SK-N-SH (cell line): ENCODE measurements at regions not wholly inside any gene's neighbourhood (a gene's known extent, or its start where the extent isn't known, plus 50 kb on each side); places are given as distances from the start of the nearest gene placed in this dataset.

ENCODE experiments used
- CTCF ChIA-PET: fragments of 300-600, 350-600 bp; formaldehyde crosslinking; extraction: SDS; loops from one replicate; lab custom pipeline; 2021; lab: Yijun Ruan, JAX
- POLR2A ChIA-PET: fragments of 350-600 bp; sonication (Branson Sonifier 250); formaldehyde crosslinking; extraction: SDS; loops from one replicate; lab custom pipeline; 2020; ENCODE audit warnings: antibody characterized with exemption, inconsistent platforms; lab: Yijun Ruan, JAX
- DNase-seq: peaks from one replicate; pipeline ENCODE4 v3.0.0; 2012
- H2AFZ ChIP-seq: fragments of 200-600 bp; sonication (generic); 2 replicates; pipeline ENCODE4 v1.8.1; 2016; ENCODE audit warnings: antibody characterized with exemption, mild to moderate bottlenecking, low read depth
- H3F3A ChIP-seq: fragments of 200-600 bp; sonication (generic); replicated peaks from 2 replicates; pipeline ENCODE3; 2016; ENCODE audit warnings: antibody characterized with exemption, mild to moderate bottlenecking; ENCODE audit not compliant: insufficient read depth
- H3K27ac ChIP-seq, 2 experiments: fragments of 200-500 bp in 1 of 2; fragments of 200-600 bp in 1 of 2; sonication (Bioruptor generic) in 1 of 2; sonication (generic), shearing (Covaris generic) in 1 of 2; 2 replicates each; pipeline versions ENCODE4 v1.5.1 to v1.6.1; 2014 to 2016; ENCODE audit warnings: low read depth in 2 of 2, inconsistent platforms in 1 of 2, low read length in 1 of 2, mild to moderate bottlenecking in 1 of 2, mixed read lengths in 1 of 2
- H3K27me3 ChIP-seq: fragments of 200-600 bp; sonication (generic), shearing (Covaris generic); 2 replicates; pipeline ENCODE4 v1.6.1; 2016; ENCODE audit warnings: mixed run types; ENCODE audit not compliant: insufficient read depth
- H3K36me3 ChIP-seq, 2 experiments: fragments of 200-500 bp in 1 of 2; fragments of 200-600 bp in 1 of 2; sonication (Bioruptor generic) in 1 of 2; sonication (generic) in 1 of 2; replicated peaks in 1 of 2; 2 replicates each; pipeline versions ENCODE3 to v1.5.1; 2014 to 2016; ENCODE audit warnings: low read length in 1 of 2, mild to moderate bottlenecking in 1 of 2; ENCODE audit not compliant: insufficient read depth in 2 of 2, control insufficient read depth in 1 of 2
- H3K4me1 ChIP-seq, 2 experiments: fragments of 200-500 bp in 1 of 2; fragments of 200-600 bp in 1 of 2; sonication (Bioruptor generic) in 1 of 2; sonication (generic), shearing (Covaris generic) in 1 of 2; 2 replicates each; pipeline versions ENCODE4 v1.5.1 to v1.6.1; 2014 to 2016; ENCODE audit warnings: low read depth in 1 of 2, low read length in 1 of 2, mixed run types in 1 of 2; ENCODE audit not compliant: insufficient read depth in 2 of 2, control insufficient read depth in 1 of 2
- H3K4me2 ChIP-seq: fragments of 200-600 bp; sonication (generic), shearing (Covaris generic); 2 replicates; pipeline ENCODE4 v1.6.1; 2017; ENCODE audit warnings: mixed run types
- H3K4me3 ChIP-seq, 2 experiments: fragments of 200-500 bp in 1 of 2; fragments of 200-600 bp in 1 of 2; sonication (Bioruptor generic) in 1 of 2; sonication (generic), shearing (Covaris generic) in 1 of 2; 2 replicates each; pipeline versions ENCODE4 v1.5.1 to v1.8.1; 2014 to 2016; ENCODE audit warnings: low read depth in 2 of 2, inconsistent platforms in 1 of 2, low read length in 1 of 2, mild to moderate bottlenecking in 1 of 2, mixed read lengths in 1 of 2, moderate library complexity in 1 of 2
- H3K79me2 ChIP-seq: fragments of 200-600 bp; sonication (generic); 2 replicates; pipeline ENCODE4 v1.8.1; 2017; ENCODE audit warnings: mild to moderate bottlenecking; ENCODE audit not compliant: insufficient read depth
- H3K9ac ChIP-seq: fragments of 200-600 bp; sonication (generic); 2 replicates; pipeline ENCODE4 v1.6.1; 2017; ENCODE audit warnings: mixed run types
- H3K9me2 ChIP-seq: fragments of 200-600 bp; sonication (generic); 2 replicates; pipeline ENCODE4 v1.6.1; 2017; ENCODE audit warnings: mixed run types
- H3K9me3 ChIP-seq: fragments of 200-600 bp; sonication (generic); 2 replicates; pipeline ENCODE4 v1.6.1; 2017; ENCODE audit warnings: mixed run types, mild to moderate bottlenecking, moderate library complexity
- H4K20me1 ChIP-seq: fragments of 200-600 bp; sonication (generic); 2 replicates; pipeline ENCODE4 v1.6.1; 2017; ENCODE audit warnings: mild to moderate bottlenecking, mixed run types; ENCODE audit not compliant: insufficient read depth
- ELF1 ChIP-seq: IDR thresholded peaks from 2 replicates; pipeline ENCODE4 v1.4.0; 2012
- EP300 ChIP-seq, 2 experiments: IDR thresholded peaks; 2 replicates each; pipeline versions ENCODE4 v1.4.0 to v1.6.1; 2012; ENCODE audit warnings: borderline replicate concordance in 1 of 2, low read depth in 1 of 2, low read length in 1 of 2
- FOSL2 ChIP-seq: IDR thresholded peaks from 2 replicates; pipeline ENCODE4 v1.4.0; 2012; ENCODE audit warnings: low read depth, mild to moderate bottlenecking, moderate library complexity, borderline replicate concordance
- FOXM1 ChIP-seq: IDR thresholded peaks from 2 replicates; pipeline ENCODE4 v1.4.0; 2012; ENCODE audit warnings: low read depth, mild to moderate bottlenecking
- GABPA ChIP-seq: IDR thresholded peaks from 2 replicates; pipeline ENCODE4 v1.4.0; 2012; ENCODE audit warnings: low read depth, mild to moderate bottlenecking
- GATA2 ChIP-seq: sonication (generic); formaldehyde crosslinking; IDR thresholded peaks from 2 replicates; pipeline ENCODE4 v1.5.0; 2020; ENCODE audit warnings: mild to moderate bottlenecking, missing genetic modification reagents
- JUND ChIP-seq: IDR thresholded peaks from 2 replicates; pipeline ENCODE4 v1.4.0; 2012
- MXI1 ChIP-seq: IDR thresholded peaks from 2 replicates; pipeline ENCODE4 v1.6.1; 2012; ENCODE audit warnings: mild to moderate bottlenecking, low read depth, low read length, improper control_type of control experiment
- NRF1 ChIP-seq: IDR thresholded peaks from 2 replicates; pipeline ENCODE4 v1.6.1; 2012; ENCODE audit warnings: low read depth, mild to moderate bottlenecking, low read length
- POLR2AphosphoS5 ChIP-seq: IDR thresholded peaks from 2 replicates; pipeline ENCODE4 v1.6.1; 2012; ENCODE audit warnings: low read depth, low read length
- RAD21 ChIP-seq: IDR thresholded peaks from 2 replicates; pipeline ENCODE4 v1.6.1; 2012; ENCODE audit warnings: mild to moderate bottlenecking, low read length
- RCOR1 ChIP-seq: fragments of 150-350 bp; IDR thresholded peaks from 2 replicates; pipeline ENCODE4 v1.6.1; 2017; ENCODE audit warnings: antibody characterized with exemption, low read length
- RXRA ChIP-seq: IDR thresholded peaks from 2 replicates; pipeline ENCODE4 v1.4.0; 2012; ENCODE audit warnings: low read depth, mild to moderate bottlenecking, borderline replicate concordance
- SIN3A ChIP-seq: IDR thresholded peaks from 2 replicates; pipeline ENCODE4 v1.6.1; 2012; ENCODE audit warnings: low read depth, mild to moderate bottlenecking, low read length, moderate library complexity, borderline replicate concordance
- TAF1 ChIP-seq: IDR thresholded peaks from 2 replicates; pipeline ENCODE4 v1.6.1; 2012; ENCODE audit warnings: low read depth, mild to moderate bottlenecking, low read length, moderate library complexity, borderline replicate concordance
- YY1 ChIP-seq: IDR thresholded peaks from 2 replicates; pipeline ENCODE4 v1.4.0; 2012; ENCODE audit warnings: low read depth, mild to moderate bottlenecking
- WGBS: methylation state at CpG from one replicate; pipeline ENCODE4 v1.1.6; 2017; ENCODE audit warnings: low lambda C conversion rate; 5-methylcytosine and 5-hydroxymethylcytosine counted together
- TF ChIP-seq, protein P1 (sequence below): fragments of 150-350 bp; IDR thresholded peaks from 2 replicates; pipeline ENCODE4 v1.6.1; 2016; ENCODE audit warnings: mild to moderate bottlenecking, low read depth, low read length
- TF ChIP-seq, protein P2 (sequence below): fragments of 150-350 bp; IDR thresholded peaks from 2 replicates; pipeline ENCODE4 v1.6.1; 2017; ENCODE audit warnings: antibody characterized with exemption, low read length, low read depth, borderline replicate concordance
- TF ChIP-seq, protein P3 (sequence below): IDR thresholded peaks from 2 replicates; pipeline ENCODE4 v1.6.1; 2012; ENCODE audit warnings: mild to moderate bottlenecking, low read depth, low read length, moderate library complexity

DNA sequence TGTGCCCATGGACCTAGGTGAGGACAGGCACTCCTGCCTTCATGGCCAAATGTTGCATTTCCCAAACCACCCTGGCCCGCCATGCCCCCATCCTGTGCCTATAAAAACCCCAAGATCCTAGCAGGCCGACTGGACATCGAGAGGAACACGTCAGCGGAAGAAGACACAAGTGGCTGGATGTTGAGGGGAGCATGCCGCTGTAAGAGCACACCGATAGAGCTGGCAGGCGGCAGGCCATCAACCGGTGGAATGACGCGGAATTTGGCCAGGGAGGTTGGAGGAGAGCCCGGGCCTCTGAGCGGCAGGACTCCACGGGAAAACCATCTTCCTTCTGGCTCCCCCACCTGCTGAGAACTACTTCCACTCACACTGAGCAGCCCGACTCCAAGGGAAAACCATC, 361.1 kb upstream of the TMPRSS15 start:
- no peak overlapping the region for H3K4me3 ChIP-seq
- H3K4me1 ChIP-seq: no peaks in the 10 kb centered on the region
- no peaks in the 10 kb centered on the region for H3K36me3 ChIP-seq
- no peaks in the 10 kb centered on the region for H3K79me2 ChIP-seq
- no peaks in the 10 kb centered on the region for H3K9me2 ChIP-seq
- H2AFZ ChIP-seq: no peak overlapping the region
- H3K9ac ChIP-seq: no peak overlapping the region
- ChIA-PET POLR2A (no interaction called here), CTCF (no interaction called here)
- no peaks in the 10 kb centered on the region for H3F3A ChIP-seq
- H4K20me1 ChIP-seq: no peaks in the 10 kb centered on the region
- H3K9me3 ChIP-seq: no peaks in the 10 kb centered on the region
- TF ChIP-seq FOXM1 (no peak), POLR2AphosphoS5 (no peak), ELF1 (no peak), SIN3A (no peak), JUND (no peak), EP300 (IDR thresholded peaks at IDR 0.05; ENCODE audit: borderline replicate concordance in 1 of 2, low read depth in 1 of 2, low read length in 1 of 2) (no peak), GATA2 (no peak), GABPA (no peak), FOSL2 (no peak)
- TF ChIP-seq, protein P1, sequence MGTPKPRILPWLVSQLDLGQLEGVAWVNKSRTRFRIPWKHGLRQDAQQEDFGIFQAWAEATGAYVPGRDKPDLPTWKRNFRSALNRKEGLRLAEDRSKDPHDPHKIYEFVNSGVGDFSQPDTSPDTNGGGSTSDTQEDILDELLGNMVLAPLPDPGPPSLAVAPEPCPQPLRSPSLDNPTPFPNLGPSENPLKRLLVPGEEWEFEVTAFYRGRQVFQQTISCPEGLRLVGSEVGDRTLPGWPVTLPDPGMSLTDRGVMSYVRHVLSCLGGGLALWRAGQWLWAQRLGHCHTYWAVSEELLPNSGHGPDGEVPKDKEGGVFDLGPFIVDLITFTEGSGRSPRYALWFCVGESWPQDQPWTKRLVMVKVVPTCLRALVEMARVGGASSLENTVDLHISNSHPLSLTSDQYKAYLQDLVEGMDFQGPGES: no peak
- no peak overlapping the region for H3K27ac ChIP-seq
- 36% methylated on average over 15 of the region's 15 CpGs for WGBS
- no peak for DNase-seq
- H3K27me3 ChIP-seq: no peaks in the 10 kb centered on the region
- no peak overlapping the region for H3K4me2 ChIP-seq

DNA sequence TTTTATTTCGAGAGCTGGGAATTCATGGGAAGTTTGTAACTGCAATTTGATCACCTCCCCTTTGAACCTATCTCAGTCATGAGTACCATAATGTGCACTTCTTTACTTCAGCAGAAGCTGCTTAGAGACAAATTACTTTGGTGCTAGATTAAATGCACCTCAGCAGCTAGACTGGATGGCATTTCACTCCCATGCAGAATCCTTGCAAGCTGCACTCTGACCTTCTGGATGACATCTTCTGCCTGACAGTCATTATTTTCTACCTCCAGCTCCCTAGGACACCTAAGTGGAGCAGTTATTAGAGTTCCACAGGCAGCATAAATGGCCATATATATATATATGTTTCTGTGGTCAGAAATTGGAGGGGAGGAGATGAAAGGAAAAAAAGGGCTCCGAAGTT, 366.0 kb upstream of the TMPRSS15 start:
- TF ChIP-seq SIN3A (no peak), RCOR1 (no peak), ELF1 (no peak), YY1 (no peak), RXRA (no peak)
- TF ChIP-seq, all 33 proteins: peak for 0
- Histone ChIP-seq H3K27ac (no peak overlapping the region), H3K4me1 (no peaks in the 10 kb centered on the region), H3K9ac (no peak overlapping the region), H3K27me3 (no peaks in the 10 kb centered on the region), H3K79me2 (no peaks in the 10 kb centered on the region), H2AFZ (no peak overlapping the region), H3K9me2 (no peaks in the 10 kb centered on the region), H3K4me2 (no peak overlapping the region), H3F3A (no peaks in the 10 kb centered on the region), H3K4me3 (no peak overlapping the region), H3K9me3 (no peaks in the 10 kb centered on the region), H3K36me3 (no peaks in the 10 kb centered on the region), H4K20me1 (no peaks in the 10 kb centered on the region)
- DNase-seq: no peak
- ChIA-PET CTCF (no interaction called here), POLR2A (no interaction called here)
- 2% methylated on average over 2 of the region's 2 CpGs for WGBS

DNA sequence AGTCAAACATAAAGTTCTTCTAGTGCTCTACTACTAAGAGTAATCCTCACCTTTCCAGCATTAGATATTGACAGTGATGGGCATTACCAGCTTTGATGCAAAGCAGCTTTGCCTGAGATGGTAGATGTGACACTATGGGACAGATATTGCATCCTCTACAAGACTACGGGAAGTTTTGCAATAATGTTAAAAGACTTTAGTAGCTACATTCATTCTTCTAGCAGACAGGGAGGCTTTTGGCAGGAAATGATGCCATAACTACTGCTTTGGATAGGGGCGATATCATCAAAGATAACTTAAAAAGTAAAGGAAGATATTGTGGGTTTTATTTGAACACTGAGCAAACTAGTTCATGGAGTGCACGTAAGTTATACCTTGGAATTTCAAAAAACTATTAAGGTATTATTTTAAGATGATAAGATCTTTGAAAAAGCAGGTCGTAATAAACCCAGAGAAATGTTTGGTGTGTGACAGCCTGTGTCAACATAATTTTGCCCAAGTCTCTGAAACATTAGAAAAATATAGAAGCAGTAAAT, 368.3 kb upstream of the TMPRSS15 start:
- Histone ChIP-seq H3K4me2 (no peak overlapping the region), H3K9ac (no peak overlapping the region), H3K4me1 (no peaks in the 10 kb centered on the region), H3K79me2 (no peaks in the 10 kb centered on the region), H4K20me1 (no peaks in the 10 kb centered on the region), H3K36me3 (no peaks in the 10 kb centered on the region), H3K9me2 (no peaks in the 10 kb centered on the region), H2AFZ (no peak overlapping the region), H3K27me3 (no peaks in the 10 kb centered on the region), H3K9me3 (no peaks in the 10 kb centered on the region), H3K27ac (no peak overlapping the region), H3K4me3 (no peak overlapping the region), H3F3A (no peaks in the 10 kb centered on the region)
- CTCF ChIA-PET: no interaction called here
- POLR2A ChIA-PET: no interaction called here
- TF ChIP-seq MXI1 (no peak), RAD21 (no peak), POLR2AphosphoS5 (no peak), ELF1 (no peak), NRF1 (no peak), TAF1 (no peak)
- TF ChIP-seq, protein P2, sequence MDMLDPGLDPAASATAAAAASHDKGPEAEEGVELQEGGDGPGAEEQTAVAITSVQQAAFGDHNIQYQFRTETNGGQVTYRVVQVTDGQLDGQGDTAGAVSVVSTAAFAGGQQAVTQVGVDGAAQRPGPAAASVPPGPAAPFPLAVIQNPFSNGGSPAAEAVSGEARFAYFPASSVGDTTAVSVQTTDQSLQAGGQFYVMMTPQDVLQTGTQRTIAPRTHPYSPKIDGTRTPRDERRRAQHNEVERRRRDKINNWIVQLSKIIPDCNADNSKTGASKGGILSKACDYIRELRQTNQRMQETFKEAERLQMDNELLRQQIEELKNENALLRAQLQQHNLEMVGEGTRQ: no peak
- TF ChIP-seq, protein P3, sequence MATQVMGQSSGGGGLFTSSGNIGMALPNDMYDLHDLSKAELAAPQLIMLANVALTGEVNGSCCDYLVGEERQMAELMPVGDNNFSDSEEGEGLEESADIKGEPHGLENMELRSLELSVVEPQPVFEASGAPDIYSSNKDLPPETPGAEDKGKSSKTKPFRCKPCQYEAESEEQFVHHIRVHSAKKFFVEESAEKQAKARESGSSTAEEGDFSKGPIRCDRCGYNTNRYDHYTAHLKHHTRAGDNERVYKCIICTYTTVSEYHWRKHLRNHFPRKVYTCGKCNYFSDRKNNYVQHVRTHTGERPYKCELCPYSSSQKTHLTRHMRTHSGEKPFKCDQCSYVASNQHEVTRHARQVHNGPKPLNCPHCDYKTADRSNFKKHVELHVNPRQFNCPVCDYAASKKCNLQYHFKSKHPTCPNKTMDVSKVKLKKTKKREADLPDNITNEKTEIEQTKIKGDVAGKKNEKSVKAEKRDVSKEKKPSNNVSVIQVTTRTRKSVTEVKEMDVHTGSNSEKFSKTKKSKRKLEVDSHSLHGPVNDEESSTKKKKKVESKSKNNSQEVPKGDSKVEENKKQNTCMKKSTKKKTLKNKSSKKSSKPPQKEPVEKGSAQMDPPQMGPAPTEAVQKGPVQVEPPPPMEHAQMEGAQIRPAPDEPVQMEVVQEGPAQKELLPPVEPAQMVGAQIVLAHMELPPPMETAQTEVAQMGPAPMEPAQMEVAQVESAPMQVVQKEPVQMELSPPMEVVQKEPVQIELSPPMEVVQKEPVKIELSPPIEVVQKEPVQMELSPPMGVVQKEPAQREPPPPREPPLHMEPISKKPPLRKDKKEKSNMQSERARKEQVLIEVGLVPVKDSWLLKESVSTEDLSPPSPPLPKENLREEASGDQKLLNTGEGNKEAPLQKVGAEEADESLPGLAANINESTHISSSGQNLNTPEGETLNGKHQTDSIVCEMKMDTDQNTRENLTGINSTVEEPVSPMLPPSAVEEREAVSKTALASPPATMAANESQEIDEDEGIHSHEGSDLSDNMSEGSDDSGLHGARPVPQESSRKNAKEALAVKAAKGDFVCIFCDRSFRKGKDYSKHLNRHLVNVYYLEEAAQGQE: no peak
- 4% methylated on average over 4 of the region's 4 CpGs for WGBS
- no peak for DNase-seq
